ENCODE measurements at regions not wholly inside any gene's neighbourhood (a gene's known extent, or its start where the extent isn't known, plus 50 kb on each side); places are given as distances from the start of the nearest gene placed in this dataset.
"Not testable (repeated sequence)": the region's sequence is repeated elsewhere in the genome, so short reads cannot be mapped to it uniquely, and the experiment has no call there.

DNA sequence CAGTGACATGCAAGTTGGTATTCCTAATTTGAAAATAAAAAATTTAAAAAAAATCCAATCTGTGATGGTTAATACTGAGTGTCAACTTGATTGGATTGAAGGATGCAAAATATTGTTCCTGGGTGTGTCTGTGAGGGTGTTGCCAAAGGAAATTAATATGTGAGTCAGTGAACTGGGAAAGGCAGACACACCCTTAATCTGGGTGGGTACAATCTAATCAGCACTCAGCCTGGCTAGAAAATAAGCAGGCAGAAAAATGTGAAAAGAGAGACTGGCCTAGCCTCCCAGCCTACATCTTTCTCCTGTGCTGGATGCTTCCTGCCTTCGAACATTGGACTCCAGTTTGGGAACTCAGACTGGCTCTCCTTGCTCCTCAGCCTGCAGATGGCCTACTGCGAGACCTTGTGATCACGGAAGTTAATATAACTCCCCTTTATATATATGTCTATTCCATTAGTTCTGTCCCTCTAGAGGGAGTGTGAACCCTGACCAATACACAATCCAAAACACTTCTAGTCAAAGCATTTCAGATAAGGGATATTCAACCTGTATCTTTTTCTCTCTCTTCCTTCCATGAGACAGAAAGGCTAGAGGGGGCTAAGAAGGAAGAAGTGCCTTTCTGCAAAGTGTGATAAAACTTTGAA lies 712.9 kb upstream of the ADGRL3 start:
- DNase-seq (ENCODE audit: low spot score); intact Hi-C loops (cut with DNase I): not testable (repeated sequence)

DNA sequence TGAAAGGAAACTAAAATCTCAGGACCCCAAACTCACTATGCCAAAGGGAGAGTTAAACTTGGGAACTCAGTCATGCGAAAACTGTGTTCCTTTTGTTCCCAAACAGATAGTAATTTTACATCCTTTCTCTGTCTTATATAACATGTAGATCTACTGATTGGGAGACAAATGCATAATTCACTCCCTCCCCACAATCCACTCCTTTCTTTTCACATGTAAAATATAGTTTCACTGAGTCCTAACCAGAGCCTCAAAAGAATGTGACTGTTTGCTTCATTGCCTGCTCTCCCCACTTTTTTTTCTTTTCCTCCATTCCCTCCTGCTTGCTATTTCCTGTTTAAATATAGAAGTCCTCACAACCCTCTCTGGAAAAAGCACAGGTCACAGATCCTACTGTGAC lies 699.3 kb upstream of the ADGRL3 start:
- intact Hi-C loops (cut with DNase I), result no loop called here
- DNase-seq (ENCODE audit: low spot score), result no peak

DNA sequence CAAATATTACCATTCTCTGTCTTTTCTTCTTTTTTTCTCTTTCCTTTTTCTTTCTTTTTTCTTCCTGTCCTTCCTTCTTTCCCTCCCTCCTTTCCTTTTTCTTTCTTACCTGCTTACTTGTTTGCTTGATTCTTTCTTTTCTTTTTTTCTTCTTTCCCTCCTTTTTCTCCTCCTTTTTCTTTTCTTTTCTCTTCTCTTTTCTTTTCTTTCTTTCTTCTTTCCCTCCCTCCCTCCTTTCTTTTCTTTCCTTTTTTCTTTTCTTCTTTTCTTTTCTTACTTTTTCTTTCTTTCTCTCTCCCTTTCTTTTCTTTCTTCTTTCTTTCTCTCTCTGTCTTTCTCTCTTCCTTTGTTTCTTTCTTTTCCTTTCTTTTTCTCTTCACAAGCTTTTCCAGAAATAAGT lies 697.4 kb upstream of the ADGRL3 start:
- no peak for DNase-seq (ENCODE audit: low spot score)
- intact Hi-C loops (cut with DNase I), result no loop called here

DNA sequence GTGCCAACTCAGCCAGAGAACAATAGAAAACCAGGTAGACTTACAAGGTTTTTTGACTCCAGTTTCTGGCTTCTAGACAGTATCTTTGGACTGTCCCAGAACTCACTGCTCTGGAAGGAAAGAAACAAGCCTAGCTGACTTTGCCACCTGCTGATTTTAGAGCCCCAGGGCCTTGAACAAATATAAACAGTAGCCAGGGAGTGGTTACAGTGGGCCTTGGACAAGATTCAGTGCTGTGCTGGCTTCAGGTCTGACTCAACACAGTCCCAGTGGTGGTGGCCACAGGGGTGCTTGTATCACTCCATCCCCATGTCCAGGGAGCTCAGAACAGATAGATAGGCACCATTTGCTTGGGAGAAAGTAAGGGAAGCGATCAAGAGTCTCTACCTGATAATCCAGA lies 694.1 kb upstream of the ADGRL3 start:
- intact Hi-C loops (cut with DNase I), result no loop called here
- no peak for DNase-seq (ENCODE audit: low spot score)

DNA sequence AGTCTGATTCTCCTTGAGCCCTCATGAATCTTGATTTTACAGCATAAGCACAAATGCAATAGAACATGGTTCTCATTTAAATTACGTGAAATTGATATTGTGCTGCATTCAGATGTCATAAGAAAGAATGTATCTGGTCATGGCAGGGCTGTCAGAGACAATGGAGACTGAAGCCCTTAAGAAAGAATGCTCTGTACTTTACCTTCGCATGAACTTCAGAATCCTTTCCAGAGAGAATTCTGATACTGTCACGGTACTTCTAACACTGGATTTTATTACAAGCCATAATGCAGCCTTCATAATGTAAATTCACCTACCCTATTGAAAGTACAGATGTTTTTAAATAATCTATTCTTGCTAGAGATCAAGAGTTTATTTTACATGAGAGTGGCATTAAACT lies 677.9 kb upstream of the ADGRL3 start:
- no peak for DNase-seq (ENCODE audit: low spot score)
- intact Hi-C loops (cut with DNase I), result no loop called here

DNA sequence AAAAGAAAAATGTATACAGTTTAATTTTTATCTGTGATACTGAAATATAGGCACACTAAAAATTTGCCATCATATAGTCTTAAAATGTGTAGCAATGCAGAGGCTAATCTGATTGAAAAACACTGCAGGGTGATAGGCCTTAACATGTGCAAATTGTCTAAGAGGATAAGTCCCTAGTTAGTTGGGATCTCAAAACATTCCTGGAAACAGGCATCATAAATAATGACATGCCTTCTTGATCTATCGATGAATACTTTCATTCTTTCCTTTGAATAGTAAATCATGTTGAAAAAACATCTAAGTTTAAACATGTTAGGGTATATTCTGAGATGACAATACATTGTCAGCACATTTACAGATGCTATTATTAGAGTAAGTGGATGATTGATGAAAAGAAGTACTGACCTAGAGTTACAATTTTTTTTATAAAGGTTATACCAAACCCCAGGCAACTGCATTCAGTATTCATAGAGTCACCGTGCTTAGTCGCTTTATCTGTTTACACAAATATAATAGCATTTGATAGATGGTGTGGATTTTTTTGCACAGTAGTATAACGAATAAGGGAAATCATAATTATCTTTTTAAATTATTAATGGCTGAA lies 668.2 kb upstream of the ADGRL3 start:
- DNase-seq (ENCODE audit: low spot score), result no peak
- intact Hi-C loops (cut with DNase I), result no loop called here

DNA sequence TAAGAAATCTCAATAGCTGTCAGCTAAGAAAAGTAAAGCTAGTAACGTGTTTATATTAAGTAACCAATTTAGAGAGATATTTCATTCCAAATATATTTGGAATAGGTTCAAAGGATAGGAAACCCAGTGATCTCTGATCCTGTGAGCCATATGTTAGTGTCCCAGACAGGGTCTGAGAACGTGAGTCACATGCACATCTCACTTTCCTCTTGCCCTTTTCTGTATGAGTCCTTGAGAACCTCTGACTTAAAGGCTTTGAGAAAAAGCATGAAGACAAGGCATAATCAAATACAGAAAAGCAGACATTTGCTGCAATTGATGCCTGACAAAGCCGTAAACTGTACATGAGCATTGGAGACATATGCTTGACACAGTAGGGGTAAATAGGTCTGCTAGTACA lies 655.1 kb upstream of the ADGRL3 start:
- intact Hi-C loops (cut with DNase I), result no loop called here
- DNase-seq (ENCODE audit: low spot score), result no peak

DNA sequence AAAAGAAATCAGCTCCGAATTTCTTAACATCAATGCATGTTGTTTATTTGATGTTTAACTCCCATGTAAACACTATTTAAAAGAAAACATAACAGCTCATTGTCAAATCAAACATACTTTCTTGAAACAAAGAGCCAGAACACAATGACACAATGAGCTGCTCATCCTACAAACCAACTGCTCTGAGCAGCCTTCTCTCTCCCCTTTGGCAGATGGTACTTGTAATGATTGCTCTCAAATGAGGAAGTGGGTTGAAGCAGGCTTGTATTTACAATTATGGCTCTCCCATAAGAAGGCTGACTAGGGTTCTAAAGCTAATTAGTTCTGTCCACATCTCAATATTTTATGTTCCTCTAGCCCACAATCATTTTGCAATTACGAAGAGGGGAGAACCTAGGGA lies 637.8 kb upstream of the ADGRL3 start:
- intact Hi-C loops (cut with DNase I), result no loop called here
- DNase-seq (ENCODE audit: low spot score), result no peak

DNA sequence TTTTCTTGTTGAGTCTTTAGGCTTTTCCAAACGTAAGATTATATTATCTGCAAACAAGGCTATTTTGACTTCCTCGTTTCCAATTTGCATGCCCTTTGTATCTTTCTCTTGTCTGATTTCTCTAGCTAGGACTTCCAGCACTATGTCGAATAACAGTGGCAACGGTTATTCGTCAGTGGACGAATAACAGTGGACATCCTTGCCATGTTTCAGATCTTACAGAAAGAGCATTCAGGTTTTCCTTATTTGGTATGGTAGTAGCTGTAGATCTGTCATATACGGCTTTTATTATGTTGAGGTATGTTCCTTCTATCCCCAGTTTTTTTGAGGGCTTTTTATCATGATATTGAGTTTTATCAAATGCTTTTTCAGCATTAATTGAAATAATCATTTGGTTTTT lies 634.6 kb upstream of the ADGRL3 start:
- DNase-seq (ENCODE audit: low spot score), result no peak
- intact Hi-C loops (cut with DNase I), result no loop called here

DNA sequence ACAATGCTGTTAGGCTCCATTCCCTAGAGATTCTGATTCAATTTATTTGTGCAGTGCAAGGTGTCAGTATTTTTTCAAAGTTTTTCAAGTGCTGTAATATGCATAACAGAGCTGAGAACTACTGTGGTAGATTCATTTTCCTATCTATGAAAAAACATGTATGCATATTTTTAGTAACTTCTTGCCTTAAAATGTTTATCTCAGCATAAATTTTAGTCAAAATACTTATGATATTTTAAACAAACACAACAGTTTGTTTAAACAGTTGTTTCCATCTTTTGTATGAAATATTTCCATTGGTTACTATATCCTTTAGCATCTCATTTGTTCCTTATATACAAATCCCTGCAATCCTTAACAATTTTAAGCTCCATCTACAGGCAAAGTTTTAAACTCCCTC lies 624.8 kb upstream of the ADGRL3 start:
- no peak for DNase-seq (ENCODE audit: low spot score)
- intact Hi-C loops (cut with DNase I), result no loop called here

DNA sequence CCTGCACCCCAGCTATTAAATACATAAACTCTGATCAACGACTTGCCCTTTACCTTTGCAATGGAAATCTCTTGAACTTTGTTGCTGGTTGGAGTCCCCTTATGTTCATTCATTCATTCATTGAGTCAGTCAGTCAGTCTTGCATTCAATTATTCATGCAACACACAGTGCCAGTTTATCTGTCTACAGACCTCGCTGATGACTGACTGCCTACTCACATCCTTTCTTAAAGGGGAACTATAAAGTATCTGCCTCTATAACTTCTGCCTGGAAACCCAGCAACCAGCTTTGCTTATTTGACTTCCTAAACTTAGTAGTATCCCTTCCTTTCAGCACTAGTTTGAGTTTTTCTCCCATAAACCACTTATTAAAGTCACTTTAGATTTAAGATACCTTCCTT lies 620.8 kb upstream of the ADGRL3 start:
- DNase-seq (ENCODE audit: low spot score), result no peak
- intact Hi-C loops (cut with DNase I), result no loop called here

DNA sequence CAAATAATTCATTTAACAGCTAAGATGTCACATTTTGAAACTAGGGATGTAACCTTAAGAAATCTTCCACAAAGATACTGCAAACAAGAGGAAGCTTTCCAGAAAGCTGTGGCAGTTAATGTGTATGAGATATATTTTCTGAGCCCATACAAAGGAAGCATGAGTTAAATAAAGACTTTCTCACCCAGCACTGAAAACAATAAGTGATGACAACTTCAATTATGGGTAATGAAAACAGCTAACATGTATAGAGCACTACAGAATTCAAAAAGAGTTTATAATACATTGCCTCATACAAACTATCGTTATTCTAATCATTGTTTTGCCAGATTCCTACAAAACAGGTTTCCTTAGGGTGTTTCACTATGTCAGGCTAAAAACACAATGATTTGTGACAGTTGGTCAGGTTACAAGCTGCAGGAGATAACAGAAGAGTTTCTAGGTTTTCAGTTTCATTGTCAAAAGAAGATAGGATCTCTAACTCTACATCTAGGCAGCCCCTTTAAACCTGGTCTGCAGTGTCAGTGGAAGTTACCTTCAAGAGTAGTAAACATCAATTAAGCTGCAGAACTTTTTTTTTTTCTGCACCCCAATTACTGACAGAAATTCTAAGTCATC lies 618.1 kb upstream of the ADGRL3 start:
- intact Hi-C loops (cut with DNase I), result no loop called here
- no peak for DNase-seq (ENCODE audit: low spot score)

DNA sequence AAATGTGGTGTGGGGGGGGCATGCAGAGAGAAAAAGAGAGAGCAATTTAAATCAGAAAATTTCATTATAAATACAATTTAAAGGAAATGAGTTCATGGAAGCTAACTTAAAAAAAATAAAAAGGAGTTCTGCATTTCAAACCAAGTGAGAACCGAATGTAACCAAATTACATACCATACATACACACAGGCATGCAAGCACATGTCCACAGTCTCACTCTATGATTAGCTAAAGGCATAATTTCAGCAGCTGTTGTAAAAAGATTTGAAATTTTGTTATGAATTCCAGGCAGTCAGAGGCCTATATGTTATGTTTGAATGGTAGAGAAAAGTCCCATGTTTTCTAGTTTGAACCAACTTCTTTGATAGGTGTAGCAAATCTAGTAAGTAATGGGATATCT lies 611.6 kb upstream of the ADGRL3 start:
- intact Hi-C loops (cut with DNase I), result no loop called here
- DNase-seq (ENCODE audit: low spot score), result no peak

DNA sequence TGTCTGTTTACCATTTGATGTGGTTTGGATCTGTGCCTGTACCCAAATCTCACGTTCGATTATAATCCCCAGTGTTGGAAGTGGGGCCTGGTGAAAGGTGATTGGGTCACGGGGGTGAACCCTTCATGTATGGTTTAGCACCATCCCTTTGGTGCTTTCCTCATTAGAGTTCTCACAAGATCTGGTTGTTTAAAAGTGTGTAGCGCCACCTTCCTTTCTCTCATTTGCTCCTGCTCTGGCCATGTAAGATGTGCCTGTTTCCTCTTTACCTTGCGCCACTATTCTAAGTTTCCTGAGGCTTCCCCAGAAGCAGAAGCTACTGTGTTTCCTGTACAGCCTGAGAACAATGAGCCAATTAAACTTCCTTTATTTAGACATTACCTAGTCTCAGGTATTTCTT lies 610.7 kb upstream of the ADGRL3 start:
- no peak for DNase-seq (ENCODE audit: low spot score)
- intact Hi-C loops (cut with DNase I), result no loop called here

DNA sequence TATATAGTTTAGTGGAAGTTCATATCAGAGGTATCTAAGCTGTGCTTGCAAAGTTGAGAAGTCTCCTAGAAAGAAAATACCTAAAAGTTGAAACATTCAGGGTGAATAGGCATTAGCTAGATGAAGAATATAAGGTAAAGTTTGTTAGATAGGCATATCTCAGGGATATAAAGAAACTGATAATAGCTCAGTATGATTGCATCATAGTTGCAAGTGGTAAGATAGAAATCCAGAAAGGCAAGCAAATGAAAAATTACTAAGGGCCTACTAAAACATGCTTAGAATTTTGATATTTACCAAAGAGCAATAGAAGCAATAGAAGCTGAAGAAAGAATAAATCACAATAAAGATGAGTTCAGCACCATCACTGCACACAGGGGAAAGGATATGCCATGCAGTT lies 610.0 kb upstream of the ADGRL3 start:
- intact Hi-C loops (cut with DNase I), result no loop called here
- no peak for DNase-seq (ENCODE audit: low spot score)

DNA sequence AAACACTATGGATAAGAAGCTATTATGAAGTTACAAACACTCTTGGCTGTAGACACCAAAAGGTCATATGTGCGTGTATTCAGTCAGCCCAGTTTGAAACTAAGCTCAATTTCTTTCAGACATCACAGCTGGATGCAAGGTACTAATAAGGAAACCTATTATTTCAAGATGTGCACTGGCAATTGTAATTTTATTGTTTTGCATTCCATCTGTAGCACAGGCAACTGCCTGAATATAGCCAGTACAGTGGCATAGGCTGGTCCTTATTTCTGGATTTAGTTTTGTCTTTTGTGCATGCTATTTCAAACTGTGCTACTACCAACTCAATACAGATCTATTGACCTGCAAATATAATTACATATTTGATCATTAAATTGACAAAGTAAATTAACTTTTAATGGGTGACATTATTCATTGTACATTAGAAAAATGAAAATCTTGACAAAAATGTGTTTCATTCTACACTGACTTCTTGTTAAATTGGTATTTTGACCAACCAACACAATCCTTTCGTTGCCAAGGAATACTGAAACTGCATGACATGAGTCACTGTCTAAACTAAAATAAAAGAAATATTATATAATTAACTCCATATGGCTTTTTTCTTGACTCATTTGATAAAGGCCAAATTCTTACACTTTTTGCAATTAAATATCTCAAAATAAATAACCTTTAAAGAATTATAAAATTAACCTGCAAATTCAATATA lies 594.3 kb upstream of the ADGRL3 start:
- no peak for DNase-seq (ENCODE audit: low spot score)
- intact Hi-C loops (cut with DNase I), result no loop called here

DNA sequence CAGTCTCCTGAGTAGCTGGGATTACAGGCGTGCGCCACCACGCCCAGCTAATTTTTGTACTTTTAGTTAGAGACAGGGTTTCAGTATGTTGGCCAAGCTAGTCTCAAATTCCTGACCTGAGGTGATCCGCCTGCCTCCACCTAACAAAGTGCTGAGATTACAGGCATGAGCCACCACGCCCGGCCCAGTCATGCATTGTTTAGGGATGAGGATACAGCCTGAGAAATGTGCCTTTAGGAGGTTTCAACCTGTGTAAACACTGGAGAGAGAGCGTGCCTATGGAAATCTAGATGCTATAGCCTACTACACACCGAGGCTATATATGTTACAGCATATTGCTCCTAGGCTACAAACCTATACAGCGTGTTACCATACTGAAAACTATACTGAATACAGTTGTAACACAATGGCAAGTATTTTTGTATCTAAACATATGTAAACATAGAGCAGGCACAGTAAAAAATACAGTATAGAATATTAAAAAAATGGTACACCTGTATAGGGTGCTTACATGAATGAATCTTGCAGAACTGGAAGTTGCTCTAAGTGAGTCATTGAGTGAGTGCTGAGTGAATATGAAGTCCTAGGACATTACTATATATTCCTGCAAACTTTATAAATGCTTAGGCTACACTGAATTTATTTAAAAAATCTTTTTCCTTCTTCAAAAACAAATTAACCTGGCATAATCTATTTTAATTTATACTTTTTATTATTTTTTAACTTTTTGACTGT lies 588.2 kb upstream of the ADGRL3 start:
- intact Hi-C loops (cut with DNase I), result no loop called here
- DNase-seq (ENCODE audit: low spot score), result no peak

DNA sequence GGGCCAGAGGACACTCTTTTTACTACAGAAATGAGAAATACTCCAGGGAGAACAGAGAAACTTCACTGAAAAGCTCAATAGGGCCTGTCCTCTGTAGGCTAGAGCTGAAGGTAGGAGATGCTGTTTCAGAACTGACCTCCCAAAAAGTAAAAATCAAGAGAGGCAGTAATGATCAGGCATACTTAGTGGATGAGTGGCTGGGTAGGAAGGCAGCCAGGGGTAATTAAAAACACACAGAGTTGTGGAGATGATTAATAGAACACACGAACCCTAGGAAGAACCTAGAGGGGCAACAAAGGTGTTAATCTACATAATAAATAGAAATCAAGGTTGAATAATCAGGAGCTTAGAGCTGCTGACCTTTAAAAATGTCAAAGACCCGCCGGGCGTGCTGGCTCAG lies 582.4 kb upstream of the ADGRL3 start:
- no peak for DNase-seq (ENCODE audit: low spot score)
- intact Hi-C loops (cut with DNase I), result no loop called here

DNA sequence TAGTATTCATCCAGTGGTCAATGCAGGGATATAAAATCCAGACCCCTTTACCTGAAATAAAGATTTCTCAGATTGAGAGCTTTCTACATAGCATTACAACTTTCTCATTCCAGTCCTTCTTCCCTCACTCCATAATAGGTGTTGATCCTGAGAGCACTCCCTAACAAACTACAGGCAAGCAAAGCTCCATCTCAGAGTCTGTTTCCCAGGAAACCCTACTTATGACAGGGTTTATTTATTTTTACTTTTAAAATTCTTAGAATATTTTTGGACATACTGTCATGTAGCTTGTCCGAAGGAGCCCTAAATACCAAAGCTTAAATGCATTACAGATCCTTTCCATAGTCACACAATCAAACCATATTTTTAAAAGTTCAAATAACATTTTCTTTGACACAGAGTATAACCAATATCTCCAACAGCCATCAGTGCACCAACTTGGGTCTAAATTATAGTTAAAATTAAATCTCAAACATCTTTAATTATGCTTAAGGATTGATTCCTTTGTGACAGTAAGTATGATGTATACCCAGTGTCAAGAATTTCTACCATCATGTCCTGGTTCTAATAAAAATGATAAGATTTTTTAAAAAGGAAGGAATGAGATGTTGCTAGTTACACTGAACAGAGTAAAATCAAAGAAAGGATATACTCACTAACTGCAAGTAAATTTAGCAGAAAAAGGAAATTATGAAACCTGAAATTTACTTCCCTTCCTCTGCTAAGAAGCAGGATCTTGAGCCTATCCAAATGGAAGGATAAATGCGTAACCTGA lies 580.4 kb upstream of the ADGRL3 start:
- intact Hi-C loops (cut with DNase I), result no loop called here
- no peak for DNase-seq (ENCODE audit: low spot score)

DNA sequence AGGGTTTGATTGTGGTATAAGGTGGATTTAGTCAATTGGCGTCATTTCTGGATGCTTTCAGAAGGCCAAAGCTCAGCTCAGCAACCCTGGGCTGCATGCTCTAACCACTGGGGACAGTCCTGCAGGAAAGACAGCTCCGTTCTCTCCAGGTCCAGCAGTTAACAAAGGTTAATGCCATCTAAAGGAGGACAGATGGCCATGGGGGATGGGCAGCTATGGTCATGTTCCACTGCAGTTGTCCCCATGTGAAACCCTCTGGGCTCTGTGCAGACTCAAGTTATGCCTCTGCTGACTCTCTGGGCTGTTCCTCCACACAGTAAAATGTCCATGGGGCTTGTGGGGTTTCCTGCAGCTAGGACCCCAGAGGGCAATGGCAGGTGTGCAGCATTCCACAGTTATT lies 562.1 kb upstream of the ADGRL3 start:
- no peak for DNase-seq (ENCODE audit: low spot score)
- intact Hi-C loops (cut with DNase I), result no loop called here
